GM19455 (cell line): ENCODE measurements at regions not wholly inside any gene's neighbourhood (a gene's known extent, or its start where the extent isn't known, plus 50 kb on each side); places are given as distances from the start of the nearest gene placed in this dataset.
"Not testable (repeated sequence)": the region's sequence is repeated elsewhere in the genome, so short reads cannot be mapped to it uniquely, and the experiment has no call there.

Experiments
- ATAC-seq: cut with Tn5 transposase; IDR thresholded peaks from one replicate; pipeline ENCODE4 v1.9.1; 2021; ENCODE audit not compliant: unreplicated experiment

- ATAC-seq: no peak
Observed at GRCh38 chr9:81037889-81038288, 651.5 kb downstream of the TLE1 start.

- ATAC-seq: no peak
Observed at GRCh38 chr9:81035601-81036000, 653.7 kb downstream of the TLE1 start.

DNA sequence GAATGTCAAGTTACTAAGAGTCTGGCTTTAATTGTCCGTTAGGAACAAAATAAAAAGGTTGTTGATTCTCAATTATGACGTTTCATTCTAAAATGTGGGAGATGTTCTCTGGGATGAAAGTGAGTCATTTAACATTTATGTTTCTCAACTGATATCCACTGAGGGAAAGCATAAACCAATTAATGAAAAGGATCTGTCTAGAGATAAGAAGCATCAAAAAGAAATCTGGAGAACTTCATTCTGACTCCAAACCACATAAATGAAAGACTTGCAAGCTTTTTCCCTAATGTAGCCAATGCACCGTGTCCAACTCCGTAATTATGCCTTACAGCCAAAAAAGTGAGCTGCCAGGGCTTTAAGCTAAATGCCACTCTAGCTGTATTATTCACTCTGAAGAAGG is 654.2 kb downstream of the TLE1 start:
- ATAC-seq: no peak

DNA sequence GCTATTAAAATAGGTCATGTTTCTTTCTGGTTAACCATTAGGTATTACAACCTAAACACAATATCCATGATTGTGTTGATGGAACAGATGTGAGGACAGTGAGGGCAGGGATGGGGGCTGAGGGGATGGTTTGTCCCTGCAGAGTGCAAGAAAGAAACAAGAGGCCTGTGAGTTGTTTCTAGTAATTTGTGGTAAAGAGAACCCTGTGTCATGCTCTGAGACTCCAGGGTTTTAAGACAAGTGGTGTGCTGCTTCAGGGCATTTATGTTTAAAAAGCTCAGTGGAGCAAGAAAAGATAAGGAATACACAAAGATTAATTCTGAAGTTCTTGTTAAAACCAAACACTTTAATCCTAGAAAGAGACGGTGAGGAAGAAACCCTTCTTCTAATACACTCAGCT is 656.5 kb downstream of the TLE1 start:
- ATAC-seq: no peak

DNA sequence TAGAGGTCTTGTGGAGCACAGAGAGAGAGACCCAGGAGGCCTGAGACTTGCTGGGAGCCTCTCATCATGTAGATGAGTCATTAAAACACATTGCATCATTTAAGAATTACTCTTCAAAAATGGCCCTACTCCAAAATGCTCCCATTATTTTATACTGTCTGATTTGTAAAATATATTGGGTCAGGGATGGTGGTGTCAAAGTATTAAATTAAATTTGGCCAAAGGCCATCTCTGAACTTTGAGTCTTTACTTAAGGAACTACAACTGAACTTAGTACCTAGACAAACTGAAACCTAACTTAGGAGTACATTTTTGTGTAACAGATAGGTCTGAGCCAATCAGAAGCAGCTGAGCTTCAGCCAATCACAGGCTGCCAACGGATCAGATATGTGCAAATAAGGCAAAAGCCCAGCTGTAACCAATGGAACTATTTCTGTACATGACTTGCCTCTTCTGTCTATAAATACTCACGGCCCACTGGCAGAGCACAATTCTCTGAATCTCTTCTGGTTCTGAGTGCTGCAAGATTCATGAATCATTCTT is 657.2 kb downstream of the TLE1 start:
- ATAC-seq: no peak

- ATAC-seq: no peak
Observed at GRCh38 chr9:81031422-81032029, 657.8 kb downstream of the TLE1 start.

DNA sequence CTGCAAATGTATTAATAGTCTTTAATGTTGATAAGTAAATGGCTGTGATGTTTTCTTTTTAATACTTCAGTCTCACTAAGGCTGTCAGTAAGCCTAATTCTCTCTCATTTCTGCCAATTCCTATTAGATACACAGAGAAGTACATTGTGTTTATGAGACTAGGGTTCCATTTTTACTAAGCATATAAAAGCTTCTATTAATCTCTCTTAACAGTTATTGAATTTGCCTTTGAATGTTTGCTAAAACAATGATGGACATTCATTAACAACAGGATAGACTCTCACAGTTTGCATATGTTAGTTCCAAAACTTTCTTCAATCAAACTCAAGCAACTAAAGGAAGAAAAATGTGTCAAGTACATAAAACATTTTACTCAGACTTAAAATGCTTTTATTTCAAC is 659.3 kb downstream of the TLE1 start:
- ATAC-seq: no peak

- no peak for ATAC-seq
Observed at GRCh38 chr9:81028504-81028903, 660.8 kb downstream of the TLE1 start.

DNA sequence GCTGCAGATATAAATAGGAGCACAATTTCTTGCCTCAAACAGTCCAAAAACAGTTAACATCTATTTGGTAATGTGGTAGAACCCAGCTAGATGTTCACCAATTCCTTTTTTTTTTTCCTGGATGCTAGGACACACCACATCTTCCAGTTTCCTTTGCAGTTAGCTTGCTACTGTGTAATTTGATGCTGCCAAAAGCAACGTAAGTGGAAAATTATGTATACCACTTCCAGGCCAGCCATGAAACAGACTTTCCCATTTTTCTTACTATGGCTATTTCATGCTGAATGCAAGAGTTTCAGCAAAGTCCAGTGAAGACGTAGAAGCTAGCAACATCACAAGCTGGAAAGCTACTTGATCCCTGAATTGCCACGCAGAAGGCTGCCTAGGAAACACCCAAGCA is 667.2 kb downstream of the TLE1 start:
- ATAC-seq: no peak

DNA sequence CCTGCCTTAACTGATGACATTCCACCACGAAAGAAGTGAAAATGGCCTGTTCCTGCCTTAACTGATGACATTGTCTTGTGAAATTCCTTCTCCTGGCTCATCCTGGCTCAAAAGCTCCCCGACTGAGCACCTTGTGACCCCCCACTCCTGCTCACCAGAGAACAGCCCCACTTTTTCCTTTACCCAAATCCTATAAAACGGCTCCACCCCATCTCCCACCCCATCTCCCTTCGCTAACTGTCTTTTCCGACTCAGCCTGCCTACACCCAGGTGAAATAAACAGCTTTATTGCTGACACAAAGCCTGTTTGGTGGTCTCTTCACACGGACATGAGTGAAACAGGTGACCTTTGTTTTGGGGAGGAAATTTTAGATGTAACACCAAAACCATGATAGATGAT is 674.4 kb downstream of the TLE1 start:
- not testable (repeated sequence) for ATAC-seq

GRCh38 chr9:81013191-81013590 is 676.2 kb downstream of the TLE1 start:
- not testable (repeated sequence) for ATAC-seq

DNA sequence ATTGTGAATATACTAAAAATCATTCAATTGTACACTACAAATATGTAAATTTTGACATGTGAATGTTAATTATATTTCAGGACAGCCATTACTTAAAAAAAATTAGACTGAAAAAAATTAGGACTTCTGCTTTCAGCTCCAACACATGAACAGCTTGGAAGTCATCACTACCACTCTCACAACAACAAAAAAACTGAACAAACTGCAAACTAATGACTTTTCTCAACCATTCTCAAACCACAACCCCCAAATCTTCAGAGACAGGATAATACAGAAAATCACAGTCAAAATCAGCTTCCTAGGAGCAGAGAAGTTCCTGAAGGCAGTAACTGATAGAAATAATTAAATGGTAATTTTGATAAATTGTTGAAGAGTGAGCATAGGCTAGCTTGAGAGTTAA is 686.4 kb downstream of the TLE1 start:
- ATAC-seq: no peak

GRCh38 chr9:81002242-81002641 is 687.1 kb downstream of the TLE1 start:
- ATAC-seq: no peak

- no peak for ATAC-seq
Observed at GRCh38 chr9:80995759-80996158, 693.6 kb downstream of the TLE1 start.

GRCh38 chr9:80994892-80995291 is 694.5 kb downstream of the TLE1 start:
- no peak for ATAC-seq

DNA sequence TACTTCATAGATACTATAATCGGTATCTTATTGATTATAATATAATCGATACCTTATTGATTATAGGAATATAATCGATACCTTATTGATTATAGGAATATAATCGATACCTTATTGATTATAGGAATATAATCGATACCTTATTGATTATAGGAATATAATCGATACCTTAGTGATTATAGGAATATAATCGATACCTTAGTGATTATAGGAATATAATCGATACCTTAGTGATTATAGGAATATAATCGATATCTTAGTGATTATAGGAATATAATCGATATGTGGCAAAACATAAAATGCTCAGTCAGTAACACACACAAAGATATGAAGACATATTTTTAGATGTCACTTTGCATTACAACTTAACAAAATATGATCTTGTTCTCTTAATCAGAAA is 703.8 kb downstream of the TLE1 start:
- ATAC-seq: not testable (repeated sequence)

GRCh38 chr9:80976403-80976802 is 712.9 kb downstream of the TLE1 start:
- ATAC-seq: no peak

- ATAC-seq: not testable (repeated sequence)
Observed at GRCh38 chr9:80970377-80970776, 719.0 kb downstream of the TLE1 start.

DNA sequence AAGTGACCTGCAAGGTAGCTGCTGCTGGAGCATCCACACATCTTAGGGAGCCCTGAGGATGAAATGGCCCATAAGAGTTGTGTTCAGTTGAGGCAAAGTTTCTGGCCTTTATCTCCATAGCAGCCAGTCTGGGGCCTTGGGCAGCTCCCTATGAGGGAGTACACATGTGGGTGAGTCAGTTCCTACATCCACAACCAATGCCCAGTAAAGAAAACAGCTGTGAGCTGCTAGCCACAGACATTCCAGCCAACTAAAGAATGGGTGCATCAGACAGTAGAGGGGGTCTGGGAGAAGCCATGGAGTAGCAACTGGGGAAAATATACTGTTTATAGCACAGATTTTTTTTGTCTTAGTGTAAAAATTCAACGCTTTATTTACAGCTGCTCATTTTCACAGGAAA is 720.7 kb downstream of the TLE1 start:
- no peak for ATAC-seq

GRCh38 chr9:80964914-80965313 is 724.4 kb downstream of the TLE1 start:
- no peak for ATAC-seq

GRCh38 chr9:80964374-80964773 is 725.0 kb downstream of the TLE1 start:
- no peak for ATAC-seq

GRCh38 chr9:80957801-80958200 is 731.5 kb downstream of the TLE1 start:
- no peak for ATAC-seq

DNA sequence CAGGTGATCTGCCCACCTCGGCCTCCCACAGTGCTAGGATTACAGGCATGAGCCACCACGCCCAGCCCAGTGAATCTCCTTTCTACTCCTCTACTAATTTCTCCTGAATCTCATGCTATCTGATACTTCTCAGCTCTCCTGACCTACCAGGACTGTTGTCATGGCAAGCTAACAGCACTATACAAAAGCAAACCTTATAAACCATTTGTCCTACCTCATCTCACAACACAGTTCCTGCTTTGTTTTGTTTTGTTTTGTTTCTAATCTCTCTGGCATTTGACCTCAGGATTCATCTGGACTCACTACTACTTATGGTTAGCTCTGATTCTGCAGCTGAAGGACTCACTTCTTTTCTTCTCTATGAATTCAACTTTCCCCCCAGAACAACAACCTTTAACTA is 734.8 kb downstream of the TLE1 start:
- ATAC-seq: no peak
